SK-N-SH (cell line): ENCODE measurements at regions not wholly inside any gene's neighbourhood (a gene's known extent, or its start where the extent isn't known, plus 50 kb on each side); places are given as distances from the start of the nearest gene placed in this dataset.

Source experiments
- CTCF ChIA-PET: fragments of 300-600, 350-600 bp; formaldehyde crosslinking; extraction: SDS; loops from one replicate; lab custom pipeline; 2021; lab: Yijun Ruan, JAX
- POLR2A ChIA-PET: fragments of 350-600 bp; sonication (Branson Sonifier 250); formaldehyde crosslinking; extraction: SDS; loops from one replicate; lab custom pipeline; 2020; ENCODE audit warnings: antibody characterized with exemption, inconsistent platforms; lab: Yijun Ruan, JAX
- DNase-seq: peaks from one replicate; pipeline ENCODE4 v3.0.0; 2012
- H2AFZ ChIP-seq: fragments of 200-600 bp; sonication (generic); 2 replicates; pipeline ENCODE4 v1.8.1; 2016; ENCODE audit warnings: antibody characterized with exemption, mild to moderate bottlenecking, low read depth
- H3F3A ChIP-seq: fragments of 200-600 bp; sonication (generic); replicated peaks from 2 replicates; pipeline ENCODE3; 2016; ENCODE audit warnings: antibody characterized with exemption, mild to moderate bottlenecking; ENCODE audit not compliant: insufficient read depth
- H3K27ac ChIP-seq, 2 experiments: fragments of 200-500 bp in 1 of 2; fragments of 200-600 bp in 1 of 2; sonication (Bioruptor generic) in 1 of 2; sonication (generic), shearing (Covaris generic) in 1 of 2; 2 replicates each; pipeline versions ENCODE4 v1.5.1 to v1.6.1; 2014 to 2016; ENCODE audit warnings: low read depth in 2 of 2, inconsistent platforms in 1 of 2, low read length in 1 of 2, mild to moderate bottlenecking in 1 of 2, mixed read lengths in 1 of 2
- H3K27me3 ChIP-seq: fragments of 200-600 bp; sonication (generic), shearing (Covaris generic); 2 replicates; pipeline ENCODE4 v1.6.1; 2016; ENCODE audit warnings: mixed run types; ENCODE audit not compliant: insufficient read depth
- H3K36me3 ChIP-seq, 2 experiments: fragments of 200-500 bp in 1 of 2; fragments of 200-600 bp in 1 of 2; sonication (Bioruptor generic) in 1 of 2; sonication (generic) in 1 of 2; replicated peaks in 1 of 2; 2 replicates each; pipeline versions ENCODE3 to v1.5.1; 2014 to 2016; ENCODE audit warnings: low read length in 1 of 2, mild to moderate bottlenecking in 1 of 2; ENCODE audit not compliant: insufficient read depth in 2 of 2, control insufficient read depth in 1 of 2
- H3K4me1 ChIP-seq, 2 experiments: fragments of 200-500 bp in 1 of 2; fragments of 200-600 bp in 1 of 2; sonication (Bioruptor generic) in 1 of 2; sonication (generic), shearing (Covaris generic) in 1 of 2; 2 replicates each; pipeline versions ENCODE4 v1.5.1 to v1.6.1; 2014 to 2016; ENCODE audit warnings: low read depth in 1 of 2, low read length in 1 of 2, mixed run types in 1 of 2; ENCODE audit not compliant: insufficient read depth in 2 of 2, control insufficient read depth in 1 of 2
- H3K4me2 ChIP-seq: fragments of 200-600 bp; sonication (generic), shearing (Covaris generic); 2 replicates; pipeline ENCODE4 v1.6.1; 2017; ENCODE audit warnings: mixed run types
- H3K4me3 ChIP-seq, 2 experiments: fragments of 200-500 bp in 1 of 2; fragments of 200-600 bp in 1 of 2; sonication (Bioruptor generic) in 1 of 2; sonication (generic), shearing (Covaris generic) in 1 of 2; 2 replicates each; pipeline versions ENCODE4 v1.5.1 to v1.8.1; 2014 to 2016; ENCODE audit warnings: low read depth in 2 of 2, inconsistent platforms in 1 of 2, low read length in 1 of 2, mild to moderate bottlenecking in 1 of 2, mixed read lengths in 1 of 2, moderate library complexity in 1 of 2
- H3K79me2 ChIP-seq: fragments of 200-600 bp; sonication (generic); 2 replicates; pipeline ENCODE4 v1.8.1; 2017; ENCODE audit warnings: mild to moderate bottlenecking; ENCODE audit not compliant: insufficient read depth
- H3K9ac ChIP-seq: fragments of 200-600 bp; sonication (generic); 2 replicates; pipeline ENCODE4 v1.6.1; 2017; ENCODE audit warnings: mixed run types
- H3K9me2 ChIP-seq: fragments of 200-600 bp; sonication (generic); 2 replicates; pipeline ENCODE4 v1.6.1; 2017; ENCODE audit warnings: mixed run types
- H3K9me3 ChIP-seq: fragments of 200-600 bp; sonication (generic); 2 replicates; pipeline ENCODE4 v1.6.1; 2017; ENCODE audit warnings: mixed run types, mild to moderate bottlenecking, moderate library complexity
- H4K20me1 ChIP-seq: fragments of 200-600 bp; sonication (generic); 2 replicates; pipeline ENCODE4 v1.6.1; 2017; ENCODE audit warnings: mild to moderate bottlenecking, mixed run types; ENCODE audit not compliant: insufficient read depth
- CTCF ChIP-seq: fragments of 200-600 bp; sonication (generic); IDR thresholded peaks from 2 replicates; pipeline ENCODE4 v1.6.1; 2017; ENCODE audit warnings: antibody characterized with exemption, mild to moderate bottlenecking, moderate library complexity
- FOSL2 ChIP-seq: IDR thresholded peaks from 2 replicates; pipeline ENCODE4 v1.4.0; 2012; ENCODE audit warnings: low read depth, mild to moderate bottlenecking, moderate library complexity, borderline replicate concordance
- GABPA ChIP-seq: IDR thresholded peaks from 2 replicates; pipeline ENCODE4 v1.4.0; 2012; ENCODE audit warnings: low read depth, mild to moderate bottlenecking
- JUND ChIP-seq: IDR thresholded peaks from 2 replicates; pipeline ENCODE4 v1.4.0; 2012
- MAX ChIP-seq: IDR thresholded peaks from 2 replicates; pipeline ENCODE4 v1.4.0; 2012; ENCODE audit warnings: low read depth
- NFIC ChIP-seq: IDR thresholded peaks from 2 replicates; pipeline ENCODE4 v1.4.0; 2012; ENCODE audit warnings: borderline replicate concordance
- POLR2AphosphoS5 ChIP-seq: IDR thresholded peaks from 2 replicates; pipeline ENCODE4 v1.6.1; 2012; ENCODE audit warnings: low read depth, low read length
- RCOR1 ChIP-seq: fragments of 150-350 bp; IDR thresholded peaks from 2 replicates; pipeline ENCODE4 v1.6.1; 2017; ENCODE audit warnings: antibody characterized with exemption, low read length
- SMC3 ChIP-seq: IDR thresholded peaks from 2 replicates; pipeline ENCODE4 v1.6.1; 2012; ENCODE audit warnings: low read depth, low read length, improper control_type of control experiment
- TAF1 ChIP-seq: IDR thresholded peaks from 2 replicates; pipeline ENCODE4 v1.6.1; 2012; ENCODE audit warnings: low read depth, mild to moderate bottlenecking, low read length, moderate library complexity, borderline replicate concordance
- TEAD4 ChIP-seq: IDR thresholded peaks from 2 replicates; pipeline ENCODE4 v1.4.0; 2012; ENCODE audit warnings: mild to moderate bottlenecking, borderline replicate concordance; ENCODE audit not compliant: insufficient read depth
- WGBS: methylation state at CpG from one replicate; pipeline ENCODE4 v1.1.6; 2017; ENCODE audit warnings: low lambda C conversion rate; 5-methylcytosine and 5-hydroxymethylcytosine counted together
- TF ChIP-seq, protein P1 (sequence below): IDR thresholded peaks from 2 replicates; pipeline ENCODE4; 2012
- TF ChIP-seq, protein P2 (sequence below): fragments of 150-350 bp; IDR thresholded peaks from 2 replicates; pipeline ENCODE4 v1.6.1; 2016; ENCODE audit warnings: mild to moderate bottlenecking, low read depth, low read length

DNA sequence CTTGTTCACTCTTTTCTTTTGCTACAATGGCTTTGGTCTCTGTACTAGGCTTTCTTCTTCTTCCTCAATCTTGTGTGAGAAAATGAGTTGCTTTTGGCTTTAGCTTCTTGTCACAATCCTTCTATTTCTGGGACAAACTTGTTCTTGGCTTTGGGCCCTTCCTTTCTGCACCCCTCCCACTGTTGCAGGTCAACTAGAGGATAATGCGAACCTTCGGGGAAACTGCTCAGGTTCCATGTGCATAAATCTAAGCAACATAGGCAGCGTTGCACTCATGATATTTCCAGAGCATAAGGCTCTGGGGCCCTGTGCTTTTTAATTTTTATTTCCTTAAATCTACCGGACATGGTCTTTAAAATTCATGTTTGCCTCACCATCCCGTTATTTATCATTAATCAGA is 89.8 kb upstream of the LRIG3 start:
- Histone ChIP-seq H3K4me1 (no peaks in the 10 kb centered on the region; a peak in 2 of 4 replicates), H3K9ac (no peak overlapping the region), H3K4me3 (no peak overlapping the region), H3K9me3 (no peaks in the 10 kb centered on the region), H2AFZ (no peak overlapping the region), H3K27ac (no peak overlapping the region), H3K79me2 (no peaks in the 10 kb centered on the region), H3K4me2 (no peak overlapping the region), H4K20me1 (no peaks in the 10 kb centered on the region), H3K27me3 (no peaks in the 10 kb centered on the region; the same call in 1 of the 2 replicates), H3K36me3 (no peaks in the 10 kb centered on the region), H3F3A (no peaks in the 10 kb centered on the region), H3K9me2 (no peaks in the 10 kb centered on the region)
- POLR2A ChIA-PET, result no interaction called here
- DNase-seq, result no peak
- TF ChIP-seq NFIC, result no peak
- no peak for TF ChIP-seq TEAD4
- TF ChIP-seq FOSL2, result no peak
- TF ChIP-seq SMC3, result no peak
- no peak for TF ChIP-seq JUND
- no peak for TF ChIP-seq GABPA
- no peak for TF ChIP-seq MAX
- no peak for TF ChIP-seq RCOR1
- 62% methylated on average over 5 of the region's 5 CpGs for WGBS
- CTCF ChIA-PET, result interaction anchor here (0.9 kb wide), 1 partner anchor 103 kb away, joined by 3 read pairs; no protein-coding TSS in a partner anchor

- TF ChIP-seq POLR2AphosphoS5 (no peak), TAF1 (no peak), CTCF (no peak)
- TF ChIP-seq, protein P1, sequence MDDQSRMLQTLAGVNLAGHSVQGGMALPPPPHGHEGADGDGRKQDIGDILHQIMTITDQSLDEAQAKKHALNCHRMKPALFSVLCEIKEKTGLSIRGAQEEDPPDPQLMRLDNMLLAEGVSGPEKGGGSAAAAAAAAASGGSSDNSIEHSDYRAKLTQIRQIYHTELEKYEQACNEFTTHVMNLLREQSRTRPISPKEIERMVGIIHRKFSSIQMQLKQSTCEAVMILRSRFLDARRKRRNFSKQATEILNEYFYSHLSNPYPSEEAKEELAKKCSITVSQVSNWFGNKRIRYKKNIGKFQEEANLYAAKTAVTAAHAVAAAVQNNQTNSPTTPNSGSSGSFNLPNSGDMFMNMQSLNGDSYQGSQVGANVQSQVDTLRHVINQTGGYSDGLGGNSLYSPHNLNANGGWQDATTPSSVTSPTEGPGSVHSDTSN, result no peak
- TF ChIP-seq, protein P2, sequence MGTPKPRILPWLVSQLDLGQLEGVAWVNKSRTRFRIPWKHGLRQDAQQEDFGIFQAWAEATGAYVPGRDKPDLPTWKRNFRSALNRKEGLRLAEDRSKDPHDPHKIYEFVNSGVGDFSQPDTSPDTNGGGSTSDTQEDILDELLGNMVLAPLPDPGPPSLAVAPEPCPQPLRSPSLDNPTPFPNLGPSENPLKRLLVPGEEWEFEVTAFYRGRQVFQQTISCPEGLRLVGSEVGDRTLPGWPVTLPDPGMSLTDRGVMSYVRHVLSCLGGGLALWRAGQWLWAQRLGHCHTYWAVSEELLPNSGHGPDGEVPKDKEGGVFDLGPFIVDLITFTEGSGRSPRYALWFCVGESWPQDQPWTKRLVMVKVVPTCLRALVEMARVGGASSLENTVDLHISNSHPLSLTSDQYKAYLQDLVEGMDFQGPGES, result no peak
- no peaks in the 10 kb centered on the region for H3F3A ChIP-seq
- no peaks in the 10 kb centered on the region for H3K9me3 ChIP-seq
- H3K4me1 ChIP-seq, result no peaks in the 10 kb centered on the region; a peak in 2 of 4 replicates
- H3K4me2 ChIP-seq, result no peak overlapping the region
- H4K20me1 ChIP-seq, result no peaks in the 10 kb centered on the region
- POLR2A ChIA-PET, result no interaction called here
- no peaks in the 10 kb centered on the region for H3K9me2 ChIP-seq
- H3K27ac ChIP-seq, result no peak overlapping the region
- H2AFZ ChIP-seq, result no peak overlapping the region
- H3K27me3 ChIP-seq, result no peaks in the 10 kb centered on the region; the same call in 1 of the 2 replicates
- CTCF ChIA-PET, result interaction anchor here (1.4 kb wide), 1 partner anchor 78 kb away, joined by 3 read pairs; no protein-coding TSS in a partner anchor
- H3K9ac ChIP-seq, result no peak overlapping the region
- 13% methylated on average over 3 of the region's 3 CpGs for WGBS
- no peak overlapping the region for H3K4me3 ChIP-seq
- H3K79me2 ChIP-seq, result no peaks in the 10 kb centered on the region
- H3K36me3 ChIP-seq, result no peaks in the 10 kb centered on the region
- DNase-seq, result no peak
Measured at GRCh38 chr12:59007620-59008019, 87.3 kb upstream of the LRIG3 start.
